ENCODE measurements at regions not wholly inside any gene's neighbourhood (a gene's known extent, or its start where the extent isn't known, plus 50 kb on each side); places are given as distances from the start of the nearest gene placed in this dataset.

DNA sequence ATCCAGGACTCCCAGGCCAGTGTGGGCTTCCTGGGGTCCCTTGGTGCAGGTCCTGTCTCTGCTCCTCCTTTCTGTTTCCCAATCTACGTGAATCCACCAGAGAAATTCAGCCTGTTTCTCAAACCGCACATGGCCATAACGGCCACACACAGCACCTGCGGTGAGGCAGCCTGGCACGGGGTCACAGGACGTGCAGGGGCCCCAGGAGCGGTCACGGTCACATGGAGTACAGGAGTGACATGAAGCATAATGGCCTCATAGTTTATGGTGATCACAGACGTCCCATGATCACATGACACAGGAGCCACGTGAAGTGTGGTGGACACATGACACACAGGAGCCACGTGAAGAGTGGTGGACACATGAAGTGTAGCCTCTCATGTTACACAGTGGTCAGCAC, 248.5 kb upstream of the IRX4 start (continued):
- TF ChIP-seq, protein P1, sequence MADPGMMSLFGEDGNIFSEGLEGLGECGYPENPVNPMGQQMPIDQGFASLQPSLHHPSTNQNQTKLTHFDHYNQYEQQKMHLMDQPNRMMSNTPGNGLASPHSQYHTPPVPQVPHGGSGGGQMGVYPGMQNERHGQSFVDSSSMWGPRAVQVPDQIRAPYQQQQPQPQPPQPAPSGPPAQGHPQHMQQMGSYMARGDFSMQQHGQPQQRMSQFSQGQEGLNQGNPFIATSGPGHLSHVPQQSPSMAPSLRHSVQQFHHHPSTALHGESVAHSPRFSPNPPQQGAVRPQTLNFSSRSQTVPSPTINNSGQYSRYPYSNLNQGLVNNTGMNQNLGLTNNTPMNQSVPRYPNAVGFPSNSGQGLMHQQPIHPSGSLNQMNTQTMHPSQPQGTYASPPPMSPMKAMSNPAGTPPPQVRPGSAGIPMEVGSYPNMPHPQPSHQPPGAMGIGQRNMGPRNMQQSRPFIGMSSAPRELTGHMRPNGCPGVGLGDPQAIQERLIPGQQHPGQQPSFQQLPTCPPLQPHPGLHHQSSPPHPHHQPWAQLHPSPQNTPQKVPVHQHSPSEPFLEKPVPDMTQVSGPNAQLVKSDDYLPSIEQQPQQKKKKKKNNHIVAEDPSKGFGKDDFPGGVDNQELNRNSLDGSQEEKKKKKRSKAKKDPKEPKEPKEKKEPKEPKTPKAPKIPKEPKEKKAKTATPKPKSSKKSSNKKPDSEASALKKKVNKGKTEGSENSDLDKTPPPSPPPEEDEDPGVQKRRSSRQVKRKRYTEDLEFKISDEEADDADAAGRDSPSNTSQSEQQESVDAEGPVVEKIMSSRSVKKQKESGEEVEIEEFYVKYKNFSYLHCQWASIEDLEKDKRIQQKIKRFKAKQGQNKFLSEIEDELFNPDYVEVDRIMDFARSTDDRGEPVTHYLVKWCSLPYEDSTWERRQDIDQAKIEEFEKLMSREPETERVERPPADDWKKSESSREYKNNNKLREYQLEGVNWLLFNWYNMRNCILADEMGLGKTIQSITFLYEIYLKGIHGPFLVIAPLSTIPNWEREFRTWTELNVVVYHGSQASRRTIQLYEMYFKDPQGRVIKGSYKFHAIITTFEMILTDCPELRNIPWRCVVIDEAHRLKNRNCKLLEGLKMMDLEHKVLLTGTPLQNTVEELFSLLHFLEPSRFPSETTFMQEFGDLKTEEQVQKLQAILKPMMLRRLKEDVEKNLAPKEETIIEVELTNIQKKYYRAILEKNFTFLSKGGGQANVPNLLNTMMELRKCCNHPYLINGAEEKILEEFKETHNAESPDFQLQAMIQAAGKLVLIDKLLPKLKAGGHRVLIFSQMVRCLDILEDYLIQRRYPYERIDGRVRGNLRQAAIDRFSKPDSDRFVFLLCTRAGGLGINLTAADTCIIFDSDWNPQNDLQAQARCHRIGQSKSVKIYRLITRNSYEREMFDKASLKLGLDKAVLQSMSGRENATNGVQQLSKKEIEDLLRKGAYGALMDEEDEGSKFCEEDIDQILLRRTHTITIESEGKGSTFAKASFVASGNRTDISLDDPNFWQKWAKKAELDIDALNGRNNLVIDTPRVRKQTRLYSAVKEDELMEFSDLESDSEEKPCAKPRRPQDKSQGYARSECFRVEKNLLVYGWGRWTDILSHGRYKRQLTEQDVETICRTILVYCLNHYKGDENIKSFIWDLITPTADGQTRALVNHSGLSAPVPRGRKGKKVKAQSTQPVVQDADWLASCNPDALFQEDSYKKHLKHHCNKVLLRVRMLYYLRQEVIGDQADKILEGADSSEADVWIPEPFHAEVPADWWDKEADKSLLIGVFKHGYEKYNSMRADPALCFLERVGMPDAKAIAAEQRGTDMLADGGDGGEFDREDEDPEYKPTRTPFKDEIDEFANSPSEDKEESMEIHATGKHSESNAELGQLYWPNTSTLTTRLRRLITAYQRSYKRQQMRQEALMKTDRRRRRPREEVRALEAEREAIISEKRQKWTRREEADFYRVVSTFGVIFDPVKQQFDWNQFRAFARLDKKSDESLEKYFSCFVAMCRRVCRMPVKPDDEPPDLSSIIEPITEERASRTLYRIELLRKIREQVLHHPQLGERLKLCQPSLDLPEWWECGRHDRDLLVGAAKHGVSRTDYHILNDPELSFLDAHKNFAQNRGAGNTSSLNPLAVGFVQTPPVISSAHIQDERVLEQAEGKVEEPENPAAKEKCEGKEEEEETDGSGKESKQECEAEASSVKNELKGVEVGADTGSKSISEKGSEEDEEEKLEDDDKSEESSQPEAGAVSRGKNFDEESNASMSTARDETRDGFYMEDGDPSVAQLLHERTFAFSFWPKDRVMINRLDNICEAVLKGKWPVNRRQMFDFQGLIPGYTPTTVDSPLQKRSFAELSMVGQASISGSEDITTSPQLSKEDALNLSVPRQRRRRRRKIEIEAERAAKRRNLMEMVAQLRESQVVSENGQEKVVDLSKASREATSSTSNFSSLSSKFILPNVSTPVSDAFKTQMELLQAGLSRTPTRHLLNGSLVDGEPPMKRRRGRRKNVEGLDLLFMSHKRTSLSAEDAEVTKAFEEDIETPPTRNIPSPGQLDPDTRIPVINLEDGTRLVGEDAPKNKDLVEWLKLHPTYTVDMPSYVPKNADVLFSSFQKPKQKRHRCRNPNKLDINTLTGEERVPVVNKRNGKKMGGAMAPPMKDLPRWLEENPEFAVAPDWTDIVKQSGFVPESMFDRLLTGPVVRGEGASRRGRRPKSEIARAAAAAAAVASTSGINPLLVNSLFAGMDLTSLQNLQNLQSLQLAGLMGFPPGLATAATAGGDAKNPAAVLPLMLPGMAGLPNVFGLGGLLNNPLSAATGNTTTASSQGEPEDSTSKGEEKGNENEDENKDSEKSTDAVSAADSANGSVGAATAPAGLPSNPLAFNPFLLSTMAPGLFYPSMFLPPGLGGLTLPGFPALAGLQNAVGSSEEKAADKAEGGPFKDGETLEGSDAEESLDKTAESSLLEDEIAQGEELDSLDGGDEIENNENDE (IDR thresholded peaks at IDR 0.05; ENCODE audit: insufficient replicate concordance, low read length): no peak
- TF ChIP-seq ASH2L (IDR thresholded peaks at IDR 0.05; ENCODE audit: low read length): no peak

All from H1 (cell line).